HCT116 (cell line): ENCODE measurements at regions not wholly inside any gene's neighbourhood (a gene's known extent, or its start where the extent isn't known, plus 50 kb on each side); places are given as distances from the start of the nearest gene placed in this dataset.

Source experiments
- CTCF ChIP-seq, 3 experiments: fragments of 200-600 bp in 1 of 3; sonication (generic) in 1 of 3; IDR thresholded peaks in 2 of 3; conservative IDR thresholded peaks in 1 of 3; 2 replicates each; pipeline ENCODE4 v1.5.1; 2012 to 2017; ENCODE audit warnings: low read depth in 2 of 3, low read length in 2 of 3, antibody characterized with exemption in 1 of 3, borderline replicate concordance in 1 of 3, control low read depth in 1 of 3, mild to moderate bottlenecking in 1 of 3, mixed read lengths in 1 of 3, mixed run types in 1 of 3, moderate library complexity in 1 of 3; ENCODE audit not compliant: insufficient read depth in 1 of 3
- EZH2 ChIP-seq: fragments of 200-600 bp; sonication (generic); IDR thresholded peaks from 2 replicates; pipeline ENCODE4 v1.6.1; 2017; ENCODE audit warnings: antibody characterized with exemption, mixed run types
- JUND ChIP-seq: IDR thresholded peaks from 2 replicates; pipeline ENCODE4 v1.6.1; 2012
- MAX ChIP-seq: IDR thresholded peaks from 2 replicates; pipeline ENCODE4 v1.6.1; 2012
- POLR2A ChIP-seq: IDR thresholded peaks from 2 replicates; pipeline ENCODE4 v1.7.0; 2011; ENCODE audit warnings: borderline replicate concordance; ENCODE audit not compliant: insufficient read depth, insufficient read length; ENCODE audit errors: extremely low read depth
- POLR2AphosphoS5 ChIP-seq: IDR thresholded peaks from 2 replicates; pipeline ENCODE4 v1.6.1; 2011; ENCODE audit warnings: mild to moderate bottlenecking, low read depth, low read length, moderate library complexity
- RAD21 ChIP-seq: IDR thresholded peaks from 2 replicates; pipeline ENCODE4 v1.6.1; 2012; ENCODE audit warnings: low read depth, mild to moderate bottlenecking
- TCF7L2 ChIP-seq: IDR thresholded peaks from 2 replicates; pipeline ENCODE4 v1.7.0; 2011; ENCODE audit warnings: borderline replicate concordance, inconsistent platforms; ENCODE audit not compliant: insufficient read depth, insufficient read length; ENCODE audit errors: extremely low read depth
- YY1 ChIP-seq: IDR thresholded peaks from 2 replicates; pipeline ENCODE4 v1.6.1; 2011; ENCODE audit warnings: low read length, low read depth, moderate library complexity, mild to moderate bottlenecking; ENCODE audit not compliant: insufficient replicate concordance; ENCODE audit errors: extremely low read depth
- ZBTB33 ChIP-seq: IDR thresholded peaks from 2 replicates; pipeline ENCODE4 v1.6.1; 2011; ENCODE audit warnings: mild to moderate bottlenecking, low read length, moderate library complexity; ENCODE audit not compliant: insufficient replicate concordance; ENCODE audit errors: extremely low read depth
- ZNF274 ChIP-seq: fragments of 200-500 bp; sonication (Bioruptor generic); IDR thresholded peaks from 2 replicates; pipeline ENCODE4 v1.6.1; 2014; ENCODE audit warnings: mild to moderate bottlenecking, low read depth, low read length, inconsistent platforms

GRCh38 chr4:123555807-123556273 is 159.2 kb downstream of the SPRY1 start:
- TF ChIP-seq EZH2 (no peak), POLR2AphosphoS5 (no peak), RAD21 (no peak), CTCF (IDR thresholded peaks at IDR 0.05 in 2 of 3, conservative IDR thresholded peaks at IDR 0.05 in 1 of 3; ENCODE audit: borderline replicate concordance in 1 of 3, insufficient read depth in 1 of 3, low read depth in 2 of 3, low read length in 2 of 3) (no peak), YY1 (no peak), ZBTB33 (no peak), MAX (no peak), POLR2A (no peak), TCF7L2 (no peak), JUND (no peak), ZNF274 (no peak)
